Panc1 (cell line): ENCODE measurements at regions not wholly inside any gene's neighbourhood (a gene's known extent, or its start where the extent isn't known, plus 50 kb on each side); places are given as distances from the start of the nearest gene placed in this dataset.

Experiments used
- CTCF ChIP-seq: fragments of 450-650 bp; IDR thresholded peaks from 2 replicates; pipeline ENCODE4 v1.5.1; 2017; ENCODE audit warnings: mild to moderate bottlenecking
- POLR2AphosphoS5 ChIP-seq: IDR thresholded peaks from 2 replicates; pipeline ENCODE4 v1.6.1; 2012; ENCODE audit warnings: mild to moderate bottlenecking, low read depth, low read length, moderate library complexity
- REST ChIP-seq, 2 experiments: IDR thresholded peaks; 2 replicates each; pipeline ENCODE4 v1.6.1; 2011 to 2012; ENCODE audit warnings: low read depth in 2 of 2, control low read depth in 1 of 2, low read length in 1 of 2, mild to moderate bottlenecking in 1 of 2, moderate library complexity in 1 of 2; ENCODE audit not compliant: insufficient read depth in 1 of 2
- SIN3A ChIP-seq: IDR thresholded peaks from 2 replicates; pipeline ENCODE4 v1.6.1; 2012; ENCODE audit warnings: low read depth, mild to moderate bottlenecking, low read length, moderate library complexity, borderline replicate concordance; ENCODE audit not compliant: insufficient read depth
- TCF7L2 ChIP-seq: IDR thresholded peaks from 2 replicates; pipeline ENCODE4 v1.6.1; 2011; ENCODE audit warnings: mild to moderate bottlenecking, low read depth, low read length, inconsistent platforms

- no peak for TF ChIP-seq TCF7L2
- TF ChIP-seq POLR2AphosphoS5: no peak
- no peak for TF ChIP-seq CTCF
- TF ChIP-seq REST (IDR thresholded peaks at IDR 0.05; ENCODE audit: insufficient read depth in 1 of 2, low read depth in 2 of 2, low read length in 1 of 2): no peak
- TF ChIP-seq SIN3A: no peak
Measured at GRCh38 chr14:98958048-98958631, 313.9 kb downstream of the BCL11B start.
